Left colon (tissue), 2 donors: ENCODE measurements at regions not wholly inside any gene's neighbourhood (a gene's known extent, or its start where the extent isn't known, plus 50 kb on each side); places are given as distances from the start of the nearest gene placed in this dataset.
"Not testable (repeated sequence)": the region's sequence is repeated elsewhere in the genome, so short reads cannot be mapped to it uniquely, and the experiment has no call there.

Experiments
- ATAC-seq: fragments of 200-7000 bp; cut with Tn5 transposase; one replicate; pipeline ENCODE4 v1.9.1; 2020; ENCODE audit warnings: mild to moderate bottlenecking, moderate library complexity
- DNase-seq, 2 donors: peaks; one replicate each; pipeline ENCODE4 v3.0.0-alpha.2; 2020
- intact Hi-C, 2 donors: fragments of 100-400 bp; cut with DNase I in 1 of 2; cut with micrococcal nuclease in 1 of 2; formaldehyde crosslinking; loops; one replicate each; pipeline versions ENCODE4 v1.11.2 to v1.14.0; 2022; cut with DNase I, micrococcal nuclease
- donor health status: DM: no; HTN: no; CAD: no.
- donor health status: DM: yes; HTN: yes; CAD: no.

DNA sequence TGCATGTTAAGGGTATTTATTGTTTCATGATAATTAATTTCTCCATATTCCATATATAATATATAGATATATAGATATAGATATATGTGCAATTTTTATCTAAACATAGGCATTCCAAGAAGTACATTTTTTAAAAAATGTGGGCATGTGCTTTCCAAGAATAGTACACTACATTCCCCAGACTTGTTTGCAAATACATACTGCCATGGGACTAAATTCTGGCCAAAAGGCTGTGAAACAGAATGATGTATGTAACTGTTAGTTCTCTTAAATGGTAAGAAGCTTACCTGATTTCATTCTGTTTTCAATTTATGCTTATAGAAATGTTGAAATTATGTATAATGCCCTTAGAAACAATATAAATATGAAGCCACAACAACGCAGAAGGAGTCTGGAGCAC, 503.2 kb upstream of the SPRY2 start:
- no peak for DNase-seq
- ATAC-seq, result no peak
- intact Hi-C loops, result no loop called here

DNA sequence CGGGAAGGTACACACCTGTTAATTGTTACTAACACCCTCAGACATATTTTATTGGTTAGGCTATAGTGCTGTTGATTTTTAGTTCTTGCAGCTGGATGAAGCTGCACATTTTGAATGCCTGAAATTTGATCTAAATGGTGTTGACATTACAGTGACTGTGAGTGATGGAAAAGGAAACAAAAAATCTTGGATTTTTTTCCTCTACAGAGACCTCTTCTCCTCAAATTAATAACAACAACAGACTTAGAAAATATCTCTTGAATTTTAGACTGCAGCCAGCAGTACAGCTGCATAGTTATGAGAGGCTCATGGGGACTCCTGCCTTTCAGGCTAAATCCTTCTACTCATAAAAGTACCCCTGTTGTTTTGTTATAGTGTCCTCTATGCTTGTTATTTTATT, 500.5 kb upstream of the SPRY2 start:
- no peak for ATAC-seq
- DNase-seq, result no peak
- intact Hi-C loops, result no loop called here

DNA sequence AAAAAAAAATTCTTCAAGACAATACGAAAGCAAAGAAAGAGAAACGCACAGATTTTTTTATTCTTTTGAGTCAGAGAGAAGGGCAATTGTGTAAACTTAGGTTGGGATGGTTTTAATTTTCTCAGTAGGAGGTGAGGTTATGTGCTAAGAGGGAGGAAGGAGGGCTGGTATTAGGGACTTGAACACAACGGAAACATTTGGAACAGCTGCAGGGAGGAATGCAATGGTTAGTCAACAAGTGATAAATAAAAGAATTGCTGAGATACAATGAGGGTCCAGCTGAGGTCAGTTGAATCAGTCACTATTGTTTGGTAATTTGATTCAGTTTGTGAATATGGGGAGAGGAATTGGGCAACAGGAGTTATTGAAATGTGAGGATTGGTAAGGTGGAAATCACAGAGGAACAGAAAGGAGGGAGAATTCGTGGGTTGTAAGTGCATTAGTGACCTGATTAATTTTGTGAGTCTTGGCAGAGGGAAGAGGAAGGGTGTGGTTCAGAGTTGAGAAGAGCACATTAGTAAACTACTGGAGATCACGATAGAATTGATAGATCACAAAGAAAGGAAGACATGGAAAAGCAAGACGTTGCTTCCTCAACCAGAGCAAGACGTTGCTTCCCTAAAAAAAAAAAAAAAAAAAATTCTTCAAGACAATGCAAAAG, 499.5 kb upstream of the SPRY2 start:
- DNase-seq, result no peak
- no peak for ATAC-seq
- intact Hi-C loops, result no loop called here

DNA sequence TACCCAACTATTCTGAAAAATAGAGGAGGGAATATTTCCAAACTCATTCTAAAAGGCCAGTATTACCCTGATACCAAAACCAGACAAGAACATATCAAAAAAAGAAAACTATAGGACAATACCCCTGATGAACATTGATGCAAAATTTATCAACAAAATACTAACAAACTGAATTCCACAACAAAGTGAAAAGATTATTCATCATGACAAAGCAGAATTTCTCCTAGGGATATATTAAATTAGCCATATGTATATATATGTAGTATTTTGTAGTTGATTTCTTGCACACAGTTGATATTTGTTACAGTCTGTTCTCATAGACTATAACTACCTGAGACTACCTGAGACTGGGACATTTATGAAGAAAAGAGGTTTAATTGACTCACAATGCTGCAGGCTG, 495.0 kb upstream of the SPRY2 start:
- ATAC-seq (no peak), DNase-seq (no peak)
- intact Hi-C loops, result no loop called here

DNA sequence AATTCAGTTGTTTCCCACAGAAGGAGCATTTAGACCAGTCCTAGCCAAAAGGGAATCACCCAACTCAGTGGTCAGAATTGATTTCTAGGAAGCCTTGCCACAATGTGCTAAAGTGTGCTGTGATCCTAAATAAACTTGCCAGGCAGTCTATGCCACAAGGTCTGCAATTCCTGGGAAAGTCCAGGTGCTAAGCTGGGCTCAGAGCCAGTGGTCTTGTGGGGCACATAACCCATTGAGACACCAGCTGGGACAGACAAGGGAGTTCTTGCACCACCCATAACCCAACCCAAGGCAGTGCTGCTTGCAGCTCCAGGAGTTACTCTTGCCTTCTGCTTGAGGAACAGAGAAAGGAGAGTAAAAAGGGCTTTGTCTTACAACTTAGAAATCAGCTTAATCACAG, 489.5 kb upstream of the SPRY2 start:
- intact Hi-C loops, result no loop called here
- DNase-seq, result no peak
- ATAC-seq, result no peak

DNA sequence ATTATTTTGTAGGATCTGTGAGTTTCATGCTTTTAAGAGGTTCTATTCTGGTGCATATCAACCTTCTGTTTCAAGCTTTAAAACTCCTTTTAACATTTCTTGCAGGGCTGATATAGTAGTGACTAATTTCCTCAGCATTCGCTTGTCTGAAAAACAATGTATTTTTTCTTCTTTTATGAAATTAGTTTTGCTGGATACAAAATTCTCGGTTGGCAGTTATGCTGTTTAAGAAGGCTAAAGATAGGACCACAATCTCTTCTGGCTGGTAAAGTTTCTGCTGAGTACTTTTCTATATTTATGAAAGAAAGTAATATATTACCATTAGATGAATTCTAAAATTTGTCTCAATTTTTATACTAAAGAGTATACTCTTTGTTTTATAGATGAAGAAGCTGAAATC, 487.8 kb upstream of the SPRY2 start:
- intact Hi-C loops, result no loop called here
- DNase-seq, result no peak
- no peak for ATAC-seq

DNA sequence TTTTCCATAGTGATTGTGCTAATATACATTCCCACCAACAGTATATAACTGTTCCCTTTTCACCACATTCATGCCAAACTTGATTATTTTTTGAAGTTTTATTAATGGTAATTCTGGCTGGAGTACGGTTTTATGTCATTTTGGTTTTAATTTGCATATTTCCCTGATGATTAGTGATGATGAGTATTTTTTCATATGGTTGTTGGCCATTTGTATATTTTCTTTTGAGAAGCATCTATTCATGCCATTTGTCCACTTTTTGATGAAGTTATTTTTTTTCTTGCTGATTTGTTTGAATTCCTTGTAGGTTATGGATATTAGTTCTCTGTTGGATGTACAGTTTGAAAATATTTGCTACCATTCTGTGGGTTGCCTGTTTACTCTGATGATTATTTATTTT, 484.4 kb upstream of the SPRY2 start:
- ATAC-seq (no peak), DNase-seq (no peak)
- intact Hi-C loops, result no loop called here

DNA sequence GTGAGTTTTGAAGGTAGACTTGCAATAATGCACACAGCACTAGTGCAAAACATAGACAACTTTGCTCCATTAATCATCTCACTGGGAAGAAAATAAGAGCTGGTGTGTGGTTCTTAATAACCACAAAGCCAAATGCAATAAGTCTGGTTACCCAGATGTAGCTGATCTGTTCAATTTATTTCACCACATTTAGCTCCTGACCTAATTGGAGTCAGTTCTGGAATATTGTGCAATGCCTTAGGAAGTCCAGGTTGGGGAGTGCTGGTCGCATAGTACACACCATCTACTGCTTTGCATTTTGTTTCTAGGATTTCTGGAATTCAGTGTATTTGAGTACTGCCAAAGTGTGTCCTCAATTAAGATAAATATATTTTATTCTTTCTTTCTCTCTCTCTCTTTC, 483.3 kb upstream of the SPRY2 start:
- ATAC-seq, result no peak
- no peak for DNase-seq
- intact Hi-C loops, result no loop called here

DNA sequence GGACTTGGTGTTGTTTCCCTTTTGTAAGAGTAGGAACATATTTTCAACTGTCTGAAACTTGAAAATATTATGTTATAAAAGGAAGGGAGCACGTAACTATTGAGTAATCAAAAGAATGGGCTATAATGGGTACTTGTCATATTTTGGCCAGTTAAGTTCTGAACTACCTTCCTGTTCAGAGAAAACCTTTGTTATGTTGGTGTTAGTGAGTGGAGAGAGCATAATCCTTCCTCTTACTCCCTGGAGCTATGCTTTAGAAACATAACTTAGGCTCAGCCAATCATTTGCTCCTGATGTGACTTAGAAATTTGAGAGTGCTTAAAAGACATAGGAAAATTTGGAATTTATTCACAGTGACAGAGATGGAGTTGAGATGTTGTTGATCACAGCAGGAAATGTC, 482.5 kb upstream of the SPRY2 start:
- DNase-seq, result no peak
- intact Hi-C loops, result no loop called here

DNA sequence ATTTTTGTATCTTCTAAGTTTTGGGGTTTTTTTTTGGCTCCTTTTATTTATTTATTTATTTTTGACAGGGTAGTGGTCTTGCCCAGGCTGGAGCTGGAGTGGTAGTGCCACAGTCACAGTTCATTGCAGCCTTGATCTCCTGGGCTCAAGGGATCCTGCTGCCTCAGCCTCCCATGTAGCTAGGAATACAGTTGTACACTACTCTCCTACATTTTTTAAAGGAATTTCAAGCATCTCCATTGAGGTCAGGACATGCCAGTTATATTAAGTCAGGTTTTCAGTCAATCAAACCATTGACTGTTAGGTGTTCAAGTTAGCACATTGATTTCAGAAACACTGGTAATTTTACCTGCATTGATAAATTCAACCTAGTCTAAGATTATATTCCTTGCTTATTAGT, 480.5 kb upstream of the SPRY2 start:
- intact Hi-C loops, result no loop called here
- ATAC-seq (no peak), DNase-seq (no peak)

More for the DNA sequence above, 482.5 kb upstream of the SPRY2 start:
- ATAC-seq, result no peak

DNA sequence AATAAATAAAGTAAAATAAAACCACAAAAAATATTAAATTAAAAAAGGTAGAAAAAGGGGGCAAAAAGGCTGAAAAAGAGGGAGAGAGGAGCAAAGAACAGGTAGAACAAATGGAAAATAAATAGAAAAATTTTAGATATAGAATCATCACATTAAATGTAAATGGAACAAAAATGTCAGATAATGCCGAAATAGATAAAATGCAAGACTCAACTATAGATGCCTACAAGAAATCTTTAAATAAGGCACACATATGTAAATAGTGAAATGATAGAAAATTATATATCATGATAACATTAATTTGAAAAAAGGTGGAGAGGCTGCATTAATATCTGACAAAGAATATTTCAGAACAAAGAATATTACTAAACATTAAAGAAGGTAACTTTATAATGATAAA, 477.1 kb upstream of the SPRY2 start:
- DNase-seq (no peak), ATAC-seq (no peak)
- intact Hi-C loops, result no loop called here

DNA sequence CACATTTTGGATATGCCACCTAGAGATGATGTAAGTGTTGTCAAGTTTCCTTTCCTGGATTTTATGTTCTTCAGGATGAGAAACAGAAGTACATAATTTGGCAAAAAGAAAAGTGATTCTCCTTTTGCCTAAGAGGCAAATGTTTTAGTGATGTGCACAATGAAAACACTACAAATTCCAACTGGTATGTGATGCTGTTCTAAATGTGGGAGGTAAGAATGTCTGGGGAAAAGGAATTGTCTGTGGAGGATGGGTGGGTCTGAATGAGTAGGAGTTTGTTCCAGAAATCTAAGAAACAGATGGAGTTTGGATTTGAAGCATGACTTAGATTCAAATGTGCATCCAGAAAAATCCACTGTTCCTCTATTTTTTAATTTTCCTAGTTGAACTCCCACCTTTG, 473.6 kb upstream of the SPRY2 start:
- no peak for ATAC-seq
- DNase-seq, result no peak

DNA sequence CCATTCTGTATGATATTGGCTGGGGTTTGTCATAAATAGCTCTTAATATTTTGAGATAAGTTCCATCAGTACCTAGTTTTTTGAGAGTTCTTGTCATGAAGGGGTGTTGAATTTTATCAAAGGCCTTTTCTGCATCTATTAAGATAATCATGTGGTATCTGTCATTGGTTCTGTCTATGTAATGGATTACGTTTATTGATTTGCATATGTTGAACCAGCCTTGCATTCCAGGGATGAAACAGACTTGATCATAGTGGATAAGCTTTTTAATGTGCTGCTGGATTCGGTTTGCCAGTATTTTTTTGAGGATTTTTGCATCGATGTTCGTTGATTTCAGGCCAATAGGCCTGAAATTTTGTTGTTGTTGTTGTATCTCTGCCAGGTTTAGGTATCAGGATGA, 469.4 kb upstream of the SPRY2 start:
- intact Hi-C loops, DNase-seq, ATAC-seq: not testable (repeated sequence)

More for the DNA sequence above, 473.6 kb upstream of the SPRY2 start:
- intact Hi-C loops, result no loop called here

DNA sequence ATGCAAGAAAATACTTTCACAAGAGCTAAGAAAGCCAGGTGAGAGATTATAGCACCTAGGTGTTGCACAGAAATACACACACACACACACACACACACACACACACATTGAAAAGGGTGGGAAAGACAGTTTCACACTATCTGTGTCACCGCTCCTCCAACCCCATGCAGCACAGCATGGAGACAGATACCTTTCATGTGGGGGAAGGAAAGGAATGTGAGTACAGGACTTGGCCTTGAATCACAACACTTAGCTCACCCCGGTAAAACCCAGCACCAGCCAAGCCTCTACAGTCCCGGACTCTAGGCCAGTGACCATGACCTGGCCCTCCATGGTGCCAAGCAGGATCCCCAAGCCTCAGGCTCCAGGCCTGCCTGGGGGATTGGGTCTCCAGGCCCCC, 462.0 kb upstream of the SPRY2 start:
- DNase-seq (no peak), ATAC-seq (no peak)
- intact Hi-C loops, result no loop called here

DNA sequence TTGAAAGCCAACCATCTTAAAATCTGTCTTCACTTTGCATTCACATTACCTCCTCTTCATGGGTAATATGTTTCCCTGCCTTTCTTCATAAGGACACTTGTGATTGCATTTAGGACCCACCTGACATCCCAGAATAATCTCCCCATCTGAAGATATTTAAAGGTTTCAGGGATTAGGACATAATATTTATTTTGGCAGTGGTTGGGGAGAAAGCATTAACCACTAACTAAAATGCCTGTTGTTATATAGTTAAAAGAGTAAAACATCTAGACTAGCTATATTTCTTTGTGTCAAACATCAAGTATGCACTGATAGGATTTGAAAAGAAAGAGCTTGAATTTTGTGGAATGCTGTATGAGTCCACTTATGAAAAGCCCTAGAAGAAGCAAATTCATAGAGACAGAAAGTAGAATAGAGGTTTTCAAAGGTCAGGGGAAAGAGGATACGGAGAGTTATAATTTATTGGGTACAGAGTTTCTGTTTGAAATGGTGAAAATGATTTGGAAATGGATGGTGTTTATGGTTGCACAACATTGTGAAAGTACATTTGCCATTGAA, 457.7 kb upstream of the SPRY2 start:
- intact Hi-C loops, result no loop called here
- no peak for DNase-seq
- ATAC-seq, result no peak

DNA sequence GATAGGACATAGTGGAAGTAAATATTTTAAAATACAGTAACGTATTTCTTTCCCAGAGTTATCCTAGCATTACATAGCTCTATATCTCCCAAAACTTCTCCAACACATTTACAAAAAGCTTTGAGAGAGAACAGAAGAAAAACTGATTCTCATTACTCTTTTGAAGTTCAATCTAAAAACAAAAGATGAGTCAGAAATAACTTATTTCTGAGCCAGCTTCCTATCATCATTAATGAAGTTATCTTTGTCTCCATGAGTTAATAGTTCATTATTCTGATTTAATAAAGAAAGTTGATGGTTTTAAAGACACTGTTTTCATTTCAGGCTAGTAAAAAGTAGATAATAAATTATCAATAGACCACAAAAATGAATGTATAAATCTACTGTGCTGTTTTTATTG, 446.7 kb upstream of the SPRY2 start:
- intact Hi-C loops, result no loop called here
- ATAC-seq (no peak), DNase-seq (no peak)

DNA sequence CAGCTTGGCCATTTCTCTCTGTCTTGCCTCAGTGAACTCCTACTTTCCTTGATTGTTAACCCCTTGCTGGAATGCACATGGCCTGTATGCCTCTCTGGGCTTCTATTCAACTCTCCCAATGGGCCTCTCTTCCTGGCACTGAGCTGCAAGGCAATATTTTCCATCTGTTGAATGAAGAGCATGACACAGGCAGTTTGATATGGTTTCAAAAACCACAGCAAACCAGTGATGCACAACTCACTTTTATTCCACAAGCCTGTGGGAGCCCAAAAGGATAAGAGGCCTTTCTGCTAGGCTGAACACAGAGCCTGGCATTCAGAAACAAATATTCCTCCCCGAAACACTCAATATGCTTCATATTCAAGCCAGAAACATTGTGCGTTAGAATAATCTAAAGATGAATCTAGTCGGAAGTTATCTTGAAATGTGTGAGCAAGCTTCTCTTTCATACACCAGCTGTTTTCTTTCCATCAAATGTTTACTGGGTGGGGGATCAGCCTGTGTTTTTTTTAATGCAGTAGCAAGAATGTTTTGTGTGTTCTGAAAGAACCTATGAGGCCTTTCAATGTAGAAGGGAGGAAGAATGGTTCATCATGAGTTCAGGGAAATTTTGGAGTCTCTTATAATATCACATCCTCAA, 443.1 kb upstream of the SPRY2 start:
- intact Hi-C loops, result no loop called here
- ATAC-seq (no peak), DNase-seq (no peak)

DNA sequence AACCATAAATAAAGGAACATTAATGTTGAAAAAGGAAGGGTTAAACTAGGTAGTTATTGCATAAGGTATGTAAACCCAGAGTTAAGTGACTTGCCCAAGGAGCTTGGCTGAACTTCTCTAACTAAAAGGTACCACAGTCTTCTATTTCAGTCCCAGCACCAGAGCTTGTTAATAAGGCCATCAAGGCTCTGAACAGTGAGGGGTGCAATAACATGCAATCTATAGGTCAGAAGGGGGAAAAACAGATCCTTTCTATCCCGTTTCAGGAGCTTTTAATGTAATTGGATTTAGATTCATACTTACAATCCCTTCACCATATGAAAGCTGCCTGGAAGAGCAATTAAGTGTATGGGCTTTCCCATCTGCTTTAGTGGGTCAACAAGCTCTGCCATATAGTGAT, 441.5 kb upstream of the SPRY2 start:
- no peak for ATAC-seq
- DNase-seq, result no peak
- intact Hi-C loops, result no loop called here

DNA sequence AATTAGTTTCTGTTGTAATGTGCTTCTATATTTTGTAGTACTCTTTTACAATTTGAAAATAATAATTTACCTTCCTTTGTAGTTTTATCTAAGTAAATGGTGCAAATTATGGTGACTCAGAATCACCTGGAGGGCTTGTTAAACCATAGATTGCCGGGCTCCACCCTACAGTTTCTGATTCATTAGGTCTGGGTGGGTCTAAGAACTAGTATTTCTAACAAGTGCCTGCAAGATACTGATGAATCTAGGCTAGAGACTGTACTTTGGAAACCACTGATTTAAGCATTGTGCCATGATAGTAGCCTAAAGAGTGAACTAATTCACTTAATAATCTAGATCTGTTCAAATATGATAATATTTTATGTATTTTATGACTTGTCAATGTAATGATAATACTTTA, 437.4 kb upstream of the SPRY2 start:
- no peak for DNase-seq
- intact Hi-C loops, result no loop called here
- ATAC-seq, result no peak

DNA sequence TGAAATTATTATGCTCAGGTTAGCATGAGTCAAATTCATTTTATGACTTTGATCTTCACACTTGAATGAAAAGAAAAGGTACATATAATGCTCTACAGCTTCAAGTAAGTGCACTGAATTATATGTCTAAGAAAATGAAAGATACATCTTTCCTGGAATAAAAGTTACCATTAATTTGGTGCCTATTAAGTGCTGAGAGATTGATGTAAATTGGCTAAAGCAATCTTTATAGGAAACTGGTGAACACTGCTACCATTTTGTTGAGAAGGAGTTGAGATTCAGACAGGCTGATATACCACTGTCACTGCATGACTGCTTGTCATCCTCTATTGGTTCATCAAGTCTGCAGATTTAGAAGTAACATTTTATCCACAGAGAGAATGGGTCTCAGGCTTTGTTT, 416.8 kb upstream of the SPRY2 start:
- intact Hi-C loops, result no loop called here
- no peak for ATAC-seq

DNA sequence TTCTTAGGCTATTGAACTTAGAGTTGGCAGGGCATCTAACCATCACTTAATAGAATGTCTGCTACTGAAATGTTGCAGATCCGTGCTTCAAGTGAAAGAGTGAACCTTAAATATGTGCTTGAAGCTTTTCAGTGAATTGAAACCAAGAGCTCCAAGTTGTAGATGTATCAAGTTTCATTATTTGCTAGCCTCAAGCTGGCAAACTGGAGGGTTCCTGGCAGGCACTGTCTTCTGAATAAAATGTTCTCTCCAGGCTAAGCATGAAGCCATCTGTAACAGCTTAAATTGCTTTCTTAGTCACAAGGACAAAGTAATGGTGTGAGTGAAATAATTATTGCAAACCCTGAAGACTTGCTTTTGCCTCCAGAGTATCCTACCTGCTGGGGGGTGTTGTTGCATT, 415.0 kb upstream of the SPRY2 start:
- ATAC-seq, result no peak
- intact Hi-C loops, result no loop called here
- DNase-seq, result no peak

More for the DNA sequence above, 416.8 kb upstream of the SPRY2 start:
- DNase-seq, result no peak
